ENCODE measurements at regions not wholly inside any gene's neighbourhood (a gene's known extent, or its start where the extent isn't known, plus 50 kb on each side); places are given as distances from the start of the nearest gene placed in this dataset.

- Histone ChIP-seq H3K9me2 (ENCODE audit: insufficient read depth, low read length) (no peaks in the 10 kb centered on the region), H3K4me3 (ENCODE audit: low read length) (no peak overlapping the region), H3K27ac (ENCODE audit: low read length) (no peak overlapping the region), H3K9me3 (ENCODE audit: low read length) (no peaks in the 10 kb centered on the region), H3F3A (ENCODE audit: insufficient read depth, low read length, poor library complexity, severe bottlenecking) (no peaks in the 10 kb centered on the region), H3K9ac (ENCODE audit: low read length) (no peak overlapping the region), H3K4me2 (ENCODE audit: low read length) (no peak overlapping the region), H3K79me2 (replicated peaks; ENCODE audit: insufficient read depth, low read length) (no peaks in the 10 kb centered on the region), H2AFZ (ENCODE audit: low read depth, low read length) (no peak overlapping the region), H3K36me3 (ENCODE audit: insufficient read depth, low read length) (no peaks in the 10 kb centered on the region), H3K27me3 (ENCODE audit: insufficient read depth, low read depth, low read length) (no peaks in the 10 kb centered on the region), H4K20me1 (ENCODE audit: insufficient read depth) (no peaks in the 10 kb centered on the region)
- TF ChIP-seq EP300 (conservative IDR thresholded peaks at IDR 0.05; ENCODE audit: poor library complexity, severe bottlenecking) = no peak
- TF ChIP-seq MXI1 (conservative IDR thresholded peaks at IDR 0.05; ENCODE audit: poor library complexity, severe bottlenecking) = no peak
- no peak for TF ChIP-seq REST (IDR thresholded peaks at IDR 0.05; ENCODE audit: borderline replicate concordance)
- no peak for TF ChIP-seq TAF1 (IDR thresholded peaks at IDR 0.05; ENCODE audit: low read depth)
- no peak for TF ChIP-seq POLR2AphosphoS5 (IDR thresholded peaks at IDR 0.05)
- TF ChIP-seq SMC3 (conservative IDR thresholded peaks at IDR 0.05; ENCODE audit: poor library complexity) = no peak
- no peak for TF ChIP-seq CTCF (IDR thresholded peaks at IDR 0.05; ENCODE audit: poor library complexity, severe bottlenecking)
- no peak for TF ChIP-seq EZH2 (IDR thresholded peaks at IDR 0.05; ENCODE audit: borderline replicate concordance, insufficient read depth, low read length, poor library complexity, severe bottlenecking)
- no peak for TF ChIP-seq RAD21 (conservative IDR thresholded peaks at IDR 0.05)
Observed at GRCh38 chr1:80099713-80100112, 1093.2 kb upstream of the ADGRL4 start.

GRCh38 chr1:80085067-80085466 lies 1078.5 kb upstream of the ADGRL4 start:
- no peaks in the 10 kb centered on the region for H4K20me1 ChIP-seq (ENCODE audit: insufficient read depth)
- no peaks in the 10 kb centered on the region for H3K27me3 ChIP-seq (ENCODE audit: insufficient read depth, low read depth, low read length)
- H3F3A ChIP-seq (ENCODE audit: insufficient read depth, low read length, poor library complexity, severe bottlenecking) = no peaks in the 10 kb centered on the region
- no peak for TF ChIP-seq CTCF (IDR thresholded peaks at IDR 0.05; ENCODE audit: poor library complexity, severe bottlenecking)
- TF ChIP-seq REST (IDR thresholded peaks at IDR 0.05; ENCODE audit: borderline replicate concordance) = no peak
- TF ChIP-seq SMC3 (conservative IDR thresholded peaks at IDR 0.05; ENCODE audit: poor library complexity) = no peak
- TF ChIP-seq MXI1 (conservative IDR thresholded peaks at IDR 0.05; ENCODE audit: poor library complexity, severe bottlenecking) = no peak
- no peak for TF ChIP-seq EP300 (conservative IDR thresholded peaks at IDR 0.05; ENCODE audit: poor library complexity, severe bottlenecking)
- no peak for TF ChIP-seq TAF1 (IDR thresholded peaks at IDR 0.05; ENCODE audit: low read depth)
- H3K9ac ChIP-seq (ENCODE audit: low read length) = no peak overlapping the region
- H3K27ac ChIP-seq (ENCODE audit: low read length) = no peak overlapping the region
- H3K4me3 ChIP-seq (ENCODE audit: low read length) = no peak overlapping the region
- H3K36me3 ChIP-seq (ENCODE audit: insufficient read depth, low read length) = no peaks in the 10 kb centered on the region
- no peak overlapping the region for H3K4me2 ChIP-seq (ENCODE audit: low read length)
- no peak overlapping the region for H2AFZ ChIP-seq (ENCODE audit: low read depth, low read length)
- no peaks in the 10 kb centered on the region for H3K9me3 ChIP-seq (ENCODE audit: low read length)
- no peaks in the 10 kb centered on the region for H3K79me2 ChIP-seq (replicated peaks; ENCODE audit: insufficient read depth, low read length)
- H3K9me2 ChIP-seq (ENCODE audit: insufficient read depth, low read length) = no peaks in the 10 kb centered on the region

All from neural cell (in vitro differentiated cells).